GM23338 (cell line): ENCODE measurements at regions not wholly inside any gene's neighbourhood (a gene's known extent, or its start where the extent isn't known, plus 50 kb on each side); places are given as distances from the start of the nearest gene placed in this dataset.

Source experiments
- ATAC-seq: fragments of 200-7000 bp; cut with Tn5 transposase; 3 replicates; pipeline ENCODE4 v1.9.1; 2020
- DNase-seq: peaks from one replicate; pipeline ENCODE4 v3.0.0-alpha.2; 2015; ENCODE audit warnings: low spot score
- H2AFZ ChIP-seq: fragments of 200-600 bp; sonication (generic); 2 replicates; pipeline ENCODE4 v1.8.0; 2016; ENCODE audit warnings: antibody characterized with exemption, mild to moderate bottlenecking, moderate library complexity
- H3F3A ChIP-seq: fragments of 200-600 bp; sonication (generic); replicated peaks from 2 replicates; pipeline ENCODE4 v1.8.0; 2017; ENCODE audit warnings: antibody characterized with exemption, mixed run types, low read depth
- H3K27ac ChIP-seq: fragments of 200-600 bp; sonication (generic); 2 replicates; pipeline ENCODE4 v1.6.1; 2016; ENCODE audit warnings: low read depth
- H3K27me3 ChIP-seq: fragments of 200-600 bp; sonication (generic); 2 replicates; pipeline ENCODE4 v1.8.0; 2016; ENCODE audit warnings: mild to moderate bottlenecking, mixed run types, moderate library complexity; ENCODE audit not compliant: insufficient read depth
- H3K36me3 ChIP-seq: fragments of 200-600 bp; sonication (generic); 2 replicates; pipeline ENCODE4 v1.8.0; 2016; ENCODE audit warnings: mild to moderate bottlenecking; ENCODE audit not compliant: insufficient read depth
- H3K4me1 ChIP-seq: fragments of 200-600 bp; sonication (generic); 2 replicates; pipeline ENCODE4 v1.8.0; 2016; ENCODE audit warnings: mild to moderate bottlenecking, moderate library complexity; ENCODE audit not compliant: insufficient read depth
- H3K4me2 ChIP-seq: fragments of 200-600 bp; sonication (generic); 2 replicates; pipeline ENCODE4 v1.7.1; 2017; ENCODE audit warnings: mixed run types
- H3K4me3 ChIP-seq: fragments of 200-600 bp; sonication (generic); 2 replicates; pipeline ENCODE4 v1.6.1; 2016; ENCODE audit warnings: mixed run types
- H3K79me2 ChIP-seq: fragments of 200-600 bp; sonication (generic); replicated peaks from 2 replicates; pipeline ENCODE4 v1.8.0; 2017; ENCODE audit warnings: mild to moderate bottlenecking; ENCODE audit not compliant: insufficient read depth
- H3K9me2 ChIP-seq: fragments of 200-600 bp; sonication (generic); 2 replicates; pipeline ENCODE4 v1.8.0; 2017; ENCODE audit not compliant: insufficient read depth
- H4K20me1 ChIP-seq: fragments of 200-600 bp; sonication (generic); replicated peaks from 2 replicates; pipeline ENCODE4 v1.8.0; 2017; ENCODE audit warnings: mild to moderate bottlenecking; ENCODE audit not compliant: insufficient read depth
- H3K27ac Mint-ChIP-seq: 2 replicates; pipeline ENCODE4 v1.8.0; 2020; ENCODE audit warnings: inconsistent platforms, mild to moderate bottlenecking, moderate library complexity, mixed read lengths
- H3K27me3 Mint-ChIP-seq: 3 replicates; pipeline ENCODE4 v1.8.0; 2022; ENCODE audit warnings: low read depth, mild to moderate bottlenecking, moderate library complexity, mixed read lengths, inconsistent platforms; ENCODE audit not compliant: insufficient read depth, poor library complexity
- H3K36me3 Mint-ChIP-seq: 3 replicates; pipeline ENCODE4 v1.8.0; 2021; ENCODE audit warnings: low read depth, mild to moderate bottlenecking, inconsistent platforms, moderate library complexity, mixed read lengths
- H3K4me1 Mint-ChIP-seq: 3 replicates; pipeline ENCODE4 v1.8.0; 2020; ENCODE audit warnings: mild to moderate bottlenecking, inconsistent platforms, mixed read lengths
- H3K4me3 Mint-ChIP-seq: 3 replicates; pipeline ENCODE4 v1.8.0; 2021; ENCODE audit warnings: moderate library complexity, mild to moderate bottlenecking, inconsistent platforms, mixed read lengths
- H3K9me3 Mint-ChIP-seq: 3 replicates; pipeline ENCODE4 v1.8.0; 2020; ENCODE audit warnings: moderate library complexity, mild to moderate bottlenecking, inconsistent platforms, mixed read lengths
- CREB1 ChIP-seq: fragments of 250-450 bp; sonication (Bioruptor Pico); IDR thresholded peaks from 2 replicates; pipeline ENCODE4 v1.5.0; 2020; ENCODE audit warnings: low read depth, mild to moderate bottlenecking, moderate library complexity
- CTCF ChIP-seq, 2 experiments: fragments of 200-600 bp in 1 of 2; sonication (generic) in 1 of 2; conservative IDR thresholded peaks; 2 replicates each; pipeline versions ENCODE4 v1.5.1 to v1.6.1; 2016 to 2017; ENCODE audit warnings: antibody characterized with exemption in 2 of 2, low read depth in 2 of 2, mild to moderate bottlenecking in 2 of 2, moderate library complexity in 1 of 2
- ETS1 ChIP-seq: IDR thresholded peaks from 2 replicates; pipeline ENCODE4 v1.6.1; 2016; ENCODE audit warnings: antibody characterized with exemption
- EZH2 ChIP-seq: fragments of 200-600 bp; sonication (generic); IDR thresholded peaks from one replicate; pipeline ENCODE4 v1.8.0; 2017; ENCODE audit warnings: antibody characterized with exemption, mild to moderate bottlenecking, low read depth; ENCODE audit not compliant: unreplicated experiment
- EZH2phosphoT487 ChIP-seq: fragments of 200-600 bp; sonication (generic); IDR thresholded peaks from one replicate; pipeline ENCODE4 v1.8.1; 2018; ENCODE audit warnings: antibody characterized with exemption; ENCODE audit not compliant: unreplicated experiment
- JUNB ChIP-seq: IDR thresholded peaks from one replicate; pipeline ENCODE4 v1.6.1; 2016; ENCODE audit warnings: antibody characterized with exemption; ENCODE audit not compliant: unreplicated experiment
- NANOG ChIP-seq: IDR thresholded peaks from 2 replicates; pipeline ENCODE4 v1.6.1; 2016; ENCODE audit warnings: antibody characterized with exemption, borderline replicate concordance
- POLR2AphosphoS5 ChIP-seq: IDR thresholded peaks from 2 replicates; pipeline ENCODE4 v1.6.1; 2016; ENCODE audit warnings: antibody characterized with exemption, low read depth
- STAT1 ChIP-seq: IDR thresholded peaks from one replicate; pipeline ENCODE4 v1.6.1; 2016; ENCODE audit warnings: antibody characterized with exemption; ENCODE audit not compliant: unreplicated experiment
- ZNF114 ChIP-seq: fragments of 250-450 bp; sonication (Bioruptor Pico); IDR thresholded peaks from 2 replicates; pipeline ENCODE4 v1.5.0; 2020; ENCODE audit warnings: mild to moderate bottlenecking, moderate library complexity
- ZNF331 ChIP-seq: fragments of 250-450 bp; sonication (Bioruptor Pico); IDR thresholded peaks from 2 replicates; pipeline ENCODE4 v1.5.0; 2020; ENCODE audit warnings: low read depth, mild to moderate bottlenecking, moderate library complexity
- ZNF462 ChIP-seq: fragments of 250-450 bp; sonication (Bioruptor Pico); IDR thresholded peaks from 2 replicates; pipeline ENCODE4 v1.5.0; 2020; ENCODE audit warnings: mild to moderate bottlenecking, moderate library complexity

- TF ChIP-seq STAT1 (no peak), EZH2 (no peak), CREB1 (CRISPR knock-in tag) (no peak), ZNF114 (CRISPR knock-in tag) (no peak), JUNB (no peak), EZH2phosphoT487 (no peak)
These were observed 1738.2 kb downstream of the TP53TG3F start (continued) for GRCh38 chr16:35197656-35198055.

GRCh38 chr16:35198223-35199199, 1739.1 kb downstream of the TP53TG3F start:
- no peak overlapping the region for H3K4me2 ChIP-seq
- Mint-ChIP-seq H3K4me1 (no peaks in the 10 kb centered on the region), H3K9me3 (peaks cover 100% of the 10 kb centered on the region), H3K27ac (no peak overlapping the region), H3K36me3 (peaks cover 56% of the 10 kb centered on the region), H3K27me3 (peaks cover 6% of the 10 kb centered on the region), H3K4me3 (no peak overlapping the region)
- H3K79me2 ChIP-seq = no peaks in the 10 kb centered on the region
- H4K20me1 ChIP-seq = no peaks in the 10 kb centered on the region
- H3K36me3 ChIP-seq = no peaks in the 10 kb centered on the region; the same call in 1 of the 2 replicates
- H2AFZ ChIP-seq = no peak overlapping the region
- DNase-seq = no peak
- TF ChIP-seq CTCF (conservative IDR thresholded peaks at IDR 0.05; ENCODE audit: low read depth in 2 of 2) = no peak
- TF ChIP-seq EZH2phosphoT487 = no peak
- no peak for TF ChIP-seq ETS1
- TF ChIP-seq JUNB = no peak
- no peak for TF ChIP-seq NANOG
- TF ChIP-seq ZNF114 (CRISPR knock-in tag) = no peak
- no peak for TF ChIP-seq ZNF462
- TF ChIP-seq EZH2 = no peak
- TF ChIP-seq CREB1 (CRISPR knock-in tag) = no peak
- TF ChIP-seq ZNF331 = no peak
- no peak for TF ChIP-seq STAT1
- no peak for TF ChIP-seq POLR2AphosphoS5
- H3K9me2 ChIP-seq = no peaks in the 10 kb centered on the region
- H3K27ac ChIP-seq = no peak overlapping the region
- no peaks in the 10 kb centered on the region for H3F3A ChIP-seq
- no peak for ATAC-seq
- H3K27me3 ChIP-seq = no peaks in the 10 kb centered on the region
- H3K4me3 ChIP-seq = no peak overlapping the region
- H3K4me1 ChIP-seq = no peaks in the 10 kb centered on the region
